Thyroid gland (tissue), 4 donors: ENCODE measurements at regions not wholly inside any gene's neighbourhood (a gene's known extent, or its start where the extent isn't known, plus 50 kb on each side); places are given as distances from the start of the nearest gene placed in this dataset.

ENCODE experiments used
- DNase-seq, 2 donors: peaks; one replicate each; pipeline ENCODE4 v3.0.0-alpha.2; 2019
- H3K27ac ChIP-seq, 3 donors: fragments of 200-600 bp; sonication (generic); 1 replicate in 2 of 3; 2 replicates in 1 of 3; pipeline ENCODE4 v1.5.1; 2016 to 2019; ENCODE audit warnings: mild to moderate bottlenecking in 1 of 3, moderate library complexity in 1 of 3
- H3K27me3 ChIP-seq: fragments of 200-600 bp; sonication (generic); one replicate; pipeline ENCODE4 v1.5.1; 2019
- H3K36me3 ChIP-seq, 2 donors: fragments of 200-600 bp; sonication (generic); one replicate each; pipeline ENCODE4 v1.5.1; 2016 to 2019
- H3K4me1 ChIP-seq, 2 donors: fragments of 200-600 bp; sonication (generic); one replicate each; pipeline ENCODE4 v1.5.1; 2017 to 2019
- H3K4me3 ChIP-seq, 3 donors: fragments of 200-600 bp; sonication (generic); replicated peaks in 1 of 3; 1 replicate in 2 of 3; 2 replicates in 1 of 3; pipeline ENCODE4 v1.5.1; 2016; ENCODE audit warnings: mild to moderate bottlenecking in 1 of 3
- H3K9me3 ChIP-seq: fragments of 200-600 bp; sonication (generic); one replicate; pipeline ENCODE4 v1.5.1; 2017
- CTCF ChIP-seq, 6 experiments: fragments of 200-600 bp in 3 of 6; fragments of 450-650 bp in 3 of 6; sonication (generic) in 3 of 6; IDR thresholded peaks; one replicate each; pipeline ENCODE4 v1.5.1; 2016 to 2019; ENCODE audit warnings: antibody characterized with exemption in 6 of 6, mild to moderate bottlenecking in 2 of 6, inconsistent platforms in 1 of 6, moderate library complexity in 1 of 6
- POLR2A ChIP-seq, 2 donors: fragments of 450-650 bp; IDR thresholded peaks; one replicate each; pipeline ENCODE4 v1.6.1; 2017; ENCODE audit warnings: antibody characterized with exemption in 2 of 2, mild to moderate bottlenecking in 2 of 2, moderate library complexity in 1 of 2
- WGBS, 2 donors: methylation state at CpG; one replicate each; pipeline ENCODE4 v1.1.5; 2017; 5-methylcytosine and 5-hydroxymethylcytosine counted together
- intact Hi-C: fragments of 100-400 bp; cut with DNase I; formaldehyde crosslinking; loops from one replicate; pipeline ENCODE4 v1.15.1; 2023

DNA sequence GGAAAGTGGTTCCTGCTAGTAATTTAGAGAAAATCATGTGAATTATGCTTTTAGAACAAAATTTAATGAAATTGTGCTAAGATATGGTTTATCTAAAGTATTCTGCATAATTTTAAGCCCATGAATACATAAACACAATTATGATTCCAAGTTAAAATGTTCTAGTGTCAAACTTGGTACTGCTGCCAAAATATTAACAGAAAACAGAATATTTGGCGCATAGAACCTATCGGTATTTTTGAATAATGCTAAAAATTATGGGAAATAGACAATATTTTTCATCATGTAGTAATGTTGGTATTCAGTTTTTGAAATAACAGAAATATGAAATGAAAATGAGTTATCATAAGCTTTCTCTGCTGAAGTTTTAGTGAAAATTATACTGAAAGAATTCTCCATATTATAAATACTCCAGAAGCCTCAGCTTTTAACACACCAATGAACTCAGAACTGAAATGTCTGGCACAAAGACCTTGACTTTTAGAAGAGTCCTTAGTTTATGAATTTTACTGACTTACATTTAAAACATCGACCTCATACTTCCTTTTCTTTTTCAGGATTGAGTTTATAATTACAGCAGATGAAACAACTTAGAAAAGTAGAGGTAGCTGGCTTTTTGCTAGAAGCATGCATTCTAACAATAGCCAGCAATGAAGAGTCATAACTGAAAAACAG lies 1192.3 kb upstream of the GJE1 start:
- Histone ChIP-seq H3K4me1 (no peaks in the 10 kb centered on the region), H3K4me3 (no peak overlapping the region), H3K9me3 (no peaks in the 10 kb centered on the region), H3K36me3 (no peaks in the 10 kb centered on the region), H3K27me3 (no peaks in the 10 kb centered on the region), H3K27ac (no peak overlapping the region)
- TF ChIP-seq CTCF (IDR thresholded peaks at IDR 0.05) = no peak
- no peak for TF ChIP-seq POLR2A (IDR thresholded peaks at IDR 0.05)
- no peak for DNase-seq
- intact Hi-C loops = no loop called here
- WGBS, 2 donors = 76 to 80% methylated on average over 3 of the region's 3 CpGs

DNA sequence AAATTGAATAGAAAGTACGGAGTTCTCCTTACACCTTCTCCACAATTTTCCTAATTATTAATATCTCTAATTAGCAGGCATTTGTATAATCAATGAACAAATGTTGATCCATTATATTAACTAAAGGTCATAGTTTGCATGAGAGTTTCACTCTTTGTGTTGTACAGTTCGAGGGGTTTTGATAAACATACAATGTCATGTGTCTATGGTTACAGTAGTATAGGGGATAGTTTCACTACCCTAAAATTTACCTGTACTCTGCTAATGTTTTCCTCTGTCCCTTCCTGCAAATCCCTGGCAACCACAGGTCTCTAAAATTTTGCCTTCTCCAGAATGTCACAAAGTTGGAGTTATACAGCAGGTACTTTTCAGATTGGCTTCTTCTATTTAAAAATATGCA lies 1199.8 kb upstream of the GJE1 start:
- no peaks in the 10 kb centered on the region for H3K4me1 ChIP-seq
- no peaks in the 10 kb centered on the region for H3K36me3 ChIP-seq
- TF ChIP-seq POLR2A (IDR thresholded peaks at IDR 0.05) (no peak), CTCF (IDR thresholded peaks at IDR 0.05) (no peak)
- 84 to 91% methylated on average over 2 of the region's 2 CpGs for WGBS, 2 donors
- DNase-seq = no peak
- no peaks in the 10 kb centered on the region for H3K27me3 ChIP-seq
- H3K4me3 ChIP-seq = no peak overlapping the region
- H3K27ac ChIP-seq = no peak overlapping the region
- H3K9me3 ChIP-seq = no peaks in the 10 kb centered on the region
- intact Hi-C loops = no loop called here

- no peaks in the 10 kb centered on the region for H3K4me1 ChIP-seq
- H3K4me3 ChIP-seq = no peak overlapping the region
- intact Hi-C loops = no loop called here
- no peaks in the 10 kb centered on the region for H3K9me3 ChIP-seq
- H3K27me3 ChIP-seq = no peaks in the 10 kb centered on the region
- H3K27ac ChIP-seq = no peak overlapping the region
- TF ChIP-seq POLR2A (IDR thresholded peaks at IDR 0.05) = no peak
- TF ChIP-seq CTCF (IDR thresholded peaks at IDR 0.05) = no peak
- WGBS, 2 donors = 89 to 90% methylated on average over 1 of the region's 1 CpG
- no peak for DNase-seq
- H3K36me3 ChIP-seq = no peaks in the 10 kb centered on the region
Measured at GRCh38 chr6:140931581-140931980, 1201.1 kb upstream of the GJE1 start.

DNA sequence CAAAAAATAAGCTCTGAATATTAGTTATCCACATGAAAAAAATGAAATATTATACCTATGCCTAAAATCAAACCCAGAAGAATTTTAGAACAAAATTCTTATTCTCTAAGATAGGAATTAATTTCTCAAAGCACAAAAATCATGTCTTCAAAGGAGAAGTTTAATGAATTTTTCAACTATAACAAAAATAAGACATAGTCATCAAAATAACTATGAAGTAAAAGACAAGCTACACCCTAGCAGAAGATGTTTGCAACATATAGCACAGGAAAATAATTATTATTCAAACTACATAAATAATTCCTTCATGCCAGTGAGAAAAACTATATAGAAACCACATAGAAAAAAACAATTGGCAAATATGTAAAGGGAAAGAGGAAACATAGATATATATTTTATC lies 1203.6 kb upstream of the GJE1 start:
- intact Hi-C loops = no loop called here

DNA sequence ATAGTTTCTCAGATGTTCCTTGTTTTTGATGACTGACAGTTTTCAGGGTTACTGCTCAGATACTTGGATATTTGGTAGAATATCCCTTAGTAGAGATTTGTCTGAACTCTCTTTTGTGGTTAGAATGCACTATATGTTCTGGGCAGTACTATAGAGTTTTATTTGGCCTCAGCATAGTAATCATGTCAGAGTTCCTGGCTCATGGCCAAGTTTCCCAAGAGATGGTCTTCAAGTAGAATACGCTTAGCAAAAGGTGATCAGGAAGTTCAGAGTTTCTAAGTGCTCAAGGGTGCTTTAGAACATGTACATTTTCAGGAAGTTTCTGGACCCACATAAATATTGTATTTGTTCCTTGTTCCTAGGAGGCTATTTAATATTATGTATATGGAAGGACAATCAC lies 1209.7 kb upstream of the GJE1 start:
- WGBS, 2 donors = 82 to 86% methylated on average over 1 of the region's 1 CpG
- TF ChIP-seq POLR2A (IDR thresholded peaks at IDR 0.05) = no peak
- no peak for TF ChIP-seq CTCF (IDR thresholded peaks at IDR 0.05)
- intact Hi-C loops = no loop called here

More for the DNA sequence above, 1203.6 kb upstream of the GJE1 start:
- Histone ChIP-seq H3K36me3 (no peaks in the 10 kb centered on the region), H3K27me3 (no peaks in the 10 kb centered on the region), H3K4me1 (no peaks in the 10 kb centered on the region), H3K27ac (no peak overlapping the region), H3K4me3 (no peak overlapping the region), H3K9me3 (no peaks in the 10 kb centered on the region)
- TF ChIP-seq CTCF (IDR thresholded peaks at IDR 0.05) (no peak), POLR2A (IDR thresholded peaks at IDR 0.05) (no peak)
- no peak for DNase-seq

More for the DNA sequence above, 1209.7 kb upstream of the GJE1 start:
- H3K36me3 ChIP-seq = no peaks in the 10 kb centered on the region
- no peak for DNase-seq
- H3K4me3 ChIP-seq = no peak overlapping the region
- no peaks in the 10 kb centered on the region for H3K27me3 ChIP-seq
- no peak overlapping the region for H3K27ac ChIP-seq
- H3K9me3 ChIP-seq = no peaks in the 10 kb centered on the region
- no peaks in the 10 kb centered on the region for H3K4me1 ChIP-seq
